Prostate gland (tissue), 2 donors: ENCODE measurements at regions not wholly inside any gene's neighbourhood (a gene's known extent, or its start where the extent isn't known, plus 50 kb on each side); places are given as distances from the start of the nearest gene placed in this dataset.

Source experiments
- CTCF ChIP-seq, 4 experiments: fragments of 200-600 bp in 2 of 4; fragments of 450-650 bp in 2 of 4; sonication (generic) in 2 of 4; IDR thresholded peaks; 1 replicate in 3 of 4; 2 replicates in 1 of 4; pipeline ENCODE4 v1.5.1; 2016 to 2019; ENCODE audit warnings: antibody characterized with exemption in 4 of 4, mild to moderate bottlenecking in 2 of 4, moderate library complexity in 2 of 4
- POLR2A ChIP-seq: fragments of 450-650 bp; IDR thresholded peaks from one replicate; pipeline ENCODE4 v1.6.1; 2016; ENCODE audit warnings: antibody characterized with exemption, mild to moderate bottlenecking
- POLR2AphosphoS5 ChIP-seq: sonication (generic); formaldehyde crosslinking; IDR thresholded peaks from one replicate; pipeline ENCODE4 v1.6.1; 2017; ENCODE audit warnings: antibody characterized with exemption

- TF ChIP-seq POLR2AphosphoS5 (no peak), CTCF (IDR thresholded peaks at IDR 0.05) (no peak), POLR2A (no peak)
These were observed 407.2 kb upstream of the PIK3R1 start for GRCh38 chr5:67808340-67808739.
